AG04450 (cell line): ENCODE measurements at regions not wholly inside any gene's neighbourhood (a gene's known extent, or its start where the extent isn't known, plus 50 kb on each side); places are given as distances from the start of the nearest gene placed in this dataset.

ENCODE experiments used
- CTCF ChIA-PET: fragments of 300-600, 350-600 bp; formaldehyde crosslinking; extraction: SDS; loops from one replicate; lab custom pipeline; 2022; ENCODE audit warnings: antibody characterized with exemption, inconsistent platforms; lab: Charles Lee
- POLR2A ChIA-PET: fragments of 350-600 bp; formaldehyde crosslinking; extraction: SDS; loops from one replicate; lab custom pipeline; 2021; ENCODE audit warnings: antibody characterized with exemption, inconsistent platforms; lab: Yijun Ruan, JAX
- DNase-seq: peaks from one replicate; pipeline ENCODE4 v3.0.0-alpha.2; 2011; ENCODE audit warnings: low read depth, low spot score
- H3K27ac ChIP-seq: one replicate; pipeline ENCODE4 v1.5.1; 2012; ENCODE audit warnings: low read depth, low read length, control low read depth
- H3K27me3 ChIP-seq: one replicate; pipeline ENCODE4 v1.6.0; 2012; ENCODE audit warnings: low read length; ENCODE audit not compliant: control insufficient read depth, insufficient read depth
- H3K4me3 ChIP-seq: 2 replicates; pipeline ENCODE4 v1.5.1; 2011; ENCODE audit warnings: mild to moderate bottlenecking, low read depth, low read length, control low read depth
- H3K9me3 ChIP-seq: 2 replicates; pipeline ENCODE4 v1.5.1; 2012; ENCODE audit warnings: low read length; ENCODE audit not compliant: control insufficient read depth, insufficient read depth
- TF ChIP-seq, protein P1 (sequence below): IDR thresholded peaks from 2 replicates; pipeline ENCODE4 v1.5.1; 2011; ENCODE audit warnings: low read depth, low read length, control low read depth, inconsistent platforms

DNA sequence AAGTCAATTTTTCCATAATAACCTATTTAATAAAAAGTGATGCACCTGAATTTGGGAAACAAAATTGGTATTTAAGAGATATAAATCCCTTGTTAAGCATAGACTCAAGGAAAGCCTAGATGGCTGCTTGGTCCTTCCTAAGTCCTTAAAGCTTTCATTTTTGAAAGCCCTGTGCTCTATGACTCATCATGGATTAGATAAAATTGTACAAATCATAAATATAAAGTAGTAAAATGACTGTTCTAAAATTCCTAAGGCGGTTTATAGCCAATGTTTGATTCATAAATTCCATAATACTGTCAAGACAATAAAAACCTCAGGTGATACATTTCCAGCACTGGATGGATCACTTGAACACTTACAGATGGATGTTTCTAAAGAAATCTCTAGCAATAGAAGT is 730.8 kb upstream of the EPHA6 start:
- Histone ChIP-seq H3K4me3 (no peak overlapping the region), H3K27ac (no peak overlapping the region), H3K9me3 (0 out of 2 replicates have a peak, but pooled peaks cover 2% of the 10 kb centered on the region), H3K27me3 (no peaks in the 10 kb centered on the region)
- DNase-seq, result no peak
- TF ChIP-seq, protein P1, sequence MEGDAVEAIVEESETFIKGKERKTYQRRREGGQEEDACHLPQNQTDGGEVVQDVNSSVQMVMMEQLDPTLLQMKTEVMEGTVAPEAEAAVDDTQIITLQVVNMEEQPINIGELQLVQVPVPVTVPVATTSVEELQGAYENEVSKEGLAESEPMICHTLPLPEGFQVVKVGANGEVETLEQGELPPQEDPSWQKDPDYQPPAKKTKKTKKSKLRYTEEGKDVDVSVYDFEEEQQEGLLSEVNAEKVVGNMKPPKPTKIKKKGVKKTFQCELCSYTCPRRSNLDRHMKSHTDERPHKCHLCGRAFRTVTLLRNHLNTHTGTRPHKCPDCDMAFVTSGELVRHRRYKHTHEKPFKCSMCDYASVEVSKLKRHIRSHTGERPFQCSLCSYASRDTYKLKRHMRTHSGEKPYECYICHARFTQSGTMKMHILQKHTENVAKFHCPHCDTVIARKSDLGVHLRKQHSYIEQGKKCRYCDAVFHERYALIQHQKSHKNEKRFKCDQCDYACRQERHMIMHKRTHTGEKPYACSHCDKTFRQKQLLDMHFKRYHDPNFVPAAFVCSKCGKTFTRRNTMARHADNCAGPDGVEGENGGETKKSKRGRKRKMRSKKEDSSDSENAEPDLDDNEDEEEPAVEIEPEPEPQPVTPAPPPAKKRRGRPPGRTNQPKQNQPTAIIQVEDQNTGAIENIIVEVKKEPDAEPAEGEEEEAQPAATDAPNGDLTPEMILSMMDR, result no peak
- ChIA-PET POLR2A (no interaction called here), CTCF (no interaction called here)

DNA sequence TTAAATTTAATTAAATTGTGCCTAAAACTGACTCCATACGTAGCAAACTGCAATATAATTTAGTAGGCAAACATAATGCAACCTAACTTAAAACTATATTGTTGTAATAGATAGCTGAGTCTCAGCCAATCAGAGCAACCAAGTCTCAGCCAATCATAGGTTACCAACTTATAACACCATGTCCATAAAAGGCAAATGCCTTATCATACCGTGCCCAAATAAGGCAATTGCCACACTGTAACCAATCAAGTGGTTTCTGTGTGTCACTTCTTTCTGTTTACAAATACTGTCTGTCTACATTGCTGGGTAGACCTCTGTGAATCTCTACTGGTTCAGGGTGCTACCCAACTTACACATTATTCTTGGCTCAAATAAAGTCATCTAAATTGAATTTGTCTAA is 728.4 kb upstream of the EPHA6 start:
- DNase-seq, result no peak
- Histone ChIP-seq H3K4me3 (no peak overlapping the region), H3K9me3 (peaks cover 5% of the 10 kb centered on the region), H3K27ac (no peak overlapping the region), H3K27me3 (no peaks in the 10 kb centered on the region)
- POLR2A ChIA-PET, result no interaction called here
- CTCF ChIA-PET, result no interaction called here
- TF ChIP-seq, protein P1, result no peak

DNA sequence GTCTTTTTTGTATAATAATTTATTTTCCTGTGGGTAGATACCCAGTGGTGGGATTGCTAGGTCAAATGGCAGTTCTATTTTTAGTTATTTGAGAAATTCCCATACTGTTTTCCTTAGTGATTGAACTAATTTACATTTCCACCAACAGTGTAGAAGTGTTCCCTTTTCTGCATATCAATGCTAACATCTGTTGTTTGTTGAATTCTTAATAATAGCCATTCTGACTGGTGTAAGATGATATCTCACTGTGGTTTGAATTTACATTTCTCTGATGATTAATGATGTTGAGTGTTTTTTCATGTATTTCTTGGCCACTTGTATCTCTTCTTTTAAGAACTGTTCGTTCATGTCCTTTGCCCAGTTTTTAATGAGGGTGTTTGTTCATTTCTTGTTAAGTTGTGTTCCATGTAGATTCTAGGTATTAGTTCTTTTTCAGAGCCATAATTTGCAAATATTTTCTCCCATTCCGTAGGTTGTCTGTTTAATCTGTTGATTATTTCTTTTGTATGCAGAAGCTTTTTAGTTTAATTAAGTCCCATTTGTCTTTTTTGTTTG is 713.3 kb upstream of the EPHA6 start:
- TF ChIP-seq, protein P1, result no peak
- no peak for DNase-seq

DNA sequence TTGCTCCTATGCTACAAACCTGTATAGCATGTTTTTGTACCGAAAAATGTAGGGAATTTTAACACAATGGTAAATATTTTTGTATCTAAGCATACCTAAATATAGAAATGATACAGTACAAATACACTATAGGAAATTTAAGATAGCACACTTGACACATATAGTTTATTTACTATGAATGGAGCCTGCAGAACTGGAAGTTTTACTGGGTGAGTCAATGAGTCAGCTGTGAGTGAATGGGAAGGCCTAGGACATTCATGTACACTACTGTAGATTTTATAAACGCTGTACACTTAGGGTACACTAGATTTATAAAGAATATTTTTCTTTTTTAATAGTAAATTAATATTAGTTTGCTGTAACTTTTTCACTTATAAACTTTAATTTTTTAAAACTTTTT is 707.7 kb upstream of the EPHA6 start:
- TF ChIP-seq, protein P1, result no peak
- Histone ChIP-seq H3K27me3 (no peaks in the 10 kb centered on the region), H3K9me3 (peaks cover 11% of the 10 kb centered on the region; the same call in 1 of the 2 replicates), H3K4me3 (no peak overlapping the region), H3K27ac (no peak overlapping the region)
- POLR2A ChIA-PET, result no interaction called here
- CTCF ChIA-PET, result no interaction called here
- DNase-seq, result no peak

More for the DNA sequence above, 713.3 kb upstream of the EPHA6 start:
- ChIA-PET POLR2A (no interaction called here), CTCF (no interaction called here)
- Histone ChIP-seq H3K27me3 (no peaks in the 10 kb centered on the region), H3K27ac (no peak overlapping the region), H3K4me3 (no peak overlapping the region), H3K9me3 (peaks cover 6% of the 10 kb centered on the region; the same call in 1 of the 2 replicates)
